Activated naive CD4-positive, alpha-beta T cell treated with anti-CD3 and anti-CD28 coated beads for 36 hours (primary cell): ENCODE measurements at regions not wholly inside any gene's neighbourhood (a gene's known extent, or its start where the extent isn't known, plus 50 kb on each side); places are given as distances from the start of the nearest gene placed in this dataset.
A peak's percentile ranks its signal among the peaks of the same experiment; 100 is the strongest.

Source experiments
- CTCF ChIA-PET: fragments of 350-600 bp; sonication (Branson Sonifier 250); formaldehyde crosslinking; loops from one replicate; lab custom pipeline; 2021; ENCODE audit warnings: antibody characterized with exemption; lab: Charles Lee
- DNase-seq: peaks from one replicate; pipeline ENCODE4 v3.0.0-alpha.2; 2020
- H3K27ac Mint-ChIP-seq: one replicate; pipeline ENCODE4 v1.8.0; 2021; ENCODE audit warnings: mild to moderate bottlenecking, mixed read lengths
- H3K27me3 Mint-ChIP-seq: one replicate; pipeline ENCODE4 v1.8.0; 2021; ENCODE audit warnings: low read depth, mixed read lengths
- H3K36me3 Mint-ChIP-seq: one replicate; pipeline ENCODE4 v1.8.0; 2021; ENCODE audit warnings: low read depth, mixed read lengths
- H3K4me1 Mint-ChIP-seq: one replicate; pipeline ENCODE4 v1.8.0; 2021; ENCODE audit warnings: low read depth, mixed read lengths
- H3K4me3 Mint-ChIP-seq: one replicate; pipeline ENCODE4 v1.8.0; 2021; ENCODE audit warnings: mild to moderate bottlenecking, moderate library complexity, mixed read lengths
- H3K9me3 Mint-ChIP-seq: one replicate; pipeline ENCODE4 v1.8.0; 2021; ENCODE audit warnings: mixed read lengths
- intact Hi-C: fragments of 100-400 bp; cut with micrococcal nuclease; formaldehyde crosslinking; loops from one replicate; pipeline ENCODE4 v1.15.1; 2023

GRCh38 chr14:38884109-38884508 lies 218.9 kb downstream of the SEC23A start:
- H3K36me3 Mint-ChIP-seq: no peaks in the 10 kb centered on the region
- DNase-seq: no peak
- intact Hi-C loops: no loop called here
- no peak overlapping the region for H3K27ac Mint-ChIP-seq
- no peak overlapping the region for H3K4me3 Mint-ChIP-seq
- no peaks in the 10 kb centered on the region for H3K9me3 Mint-ChIP-seq
- peaks cover 8% of the 10 kb centered on the region for H3K27me3 Mint-ChIP-seq
- no peaks in the 10 kb centered on the region for H3K4me1 Mint-ChIP-seq
- CTCF ChIA-PET: interaction anchor here (0.6 kb wide), 1 partner anchor 14 kb away, joined by 3 read pairs; no protein-coding TSS in a partner anchor

- H3K27me3 Mint-ChIP-seq: peaks cover 12% of the 10 kb centered on the region
- no peaks in the 10 kb centered on the region for H3K36me3 Mint-ChIP-seq
- intact Hi-C loops: no loop called here
- H3K4me1 Mint-ChIP-seq: no peaks in the 10 kb centered on the region
- no peak overlapping the region for H3K27ac Mint-ChIP-seq
- H3K4me3 Mint-ChIP-seq: no peak overlapping the region
- CTCF ChIA-PET: no interaction called here
- no peak for DNase-seq
- H3K9me3 Mint-ChIP-seq: no peaks in the 10 kb centered on the region
Observed at GRCh38 chr14:38883127-38883526, 219.9 kb downstream of the SEC23A start.

GRCh38 chr14:38882533-38882932 lies 220.5 kb downstream of the SEC23A start:
- no peaks in the 10 kb centered on the region for H3K4me1 Mint-ChIP-seq
- no peak overlapping the region for H3K4me3 Mint-ChIP-seq
- DNase-seq: no peak
- no peaks in the 10 kb centered on the region for H3K36me3 Mint-ChIP-seq
- no peaks in the 10 kb centered on the region for H3K9me3 Mint-ChIP-seq
- intact Hi-C loops: no loop called here
- peaks cover 14% of the 10 kb centered on the region for H3K27me3 Mint-ChIP-seq
- H3K27ac Mint-ChIP-seq: no peak overlapping the region
- CTCF ChIA-PET: no interaction called here

- H3K4me3 Mint-ChIP-seq: no peak overlapping the region
- DNase-seq: no peak
- no peaks in the 10 kb centered on the region for H3K9me3 Mint-ChIP-seq
- peaks cover 21% of the 10 kb centered on the region for H3K27me3 Mint-ChIP-seq
- H3K36me3 Mint-ChIP-seq: no peaks in the 10 kb centered on the region
- H3K27ac Mint-ChIP-seq: no peak overlapping the region
- intact Hi-C loops: no loop called here
- CTCF ChIA-PET: interaction anchor here (0.6 to 1.3 kb wide), 5 partner anchors 9 to 1746 kb away, joined by 3 to 4 read pairs (median 4); no protein-coding TSS in a partner anchor
- no peaks in the 10 kb centered on the region for H3K4me1 Mint-ChIP-seq
Observed at GRCh38 chr14:38880643-38881524, 222.2 kb downstream of the SEC23A start.

- CTCF ChIA-PET: no interaction called here
- Mint-ChIP-seq H3K27ac (no peak overlapping the region), H3K36me3 (no peaks in the 10 kb centered on the region), H3K27me3 (peaks cover 19% of the 10 kb centered on the region), H3K4me3 (no peak overlapping the region), H3K9me3 (no peaks in the 10 kb centered on the region), H3K4me1 (no peaks in the 10 kb centered on the region)
- intact Hi-C loops: no loop called here
- no peak for DNase-seq
Observed at GRCh38 chr14:38877744-38878388, 225.2 kb downstream of the SEC23A start.

- H3K4me1 Mint-ChIP-seq: no peaks in the 10 kb centered on the region
- no peaks in the 10 kb centered on the region for H3K36me3 Mint-ChIP-seq
- no peak for DNase-seq
- no peak overlapping the region for H3K4me3 Mint-ChIP-seq
- CTCF ChIA-PET: no interaction called here
- no peaks in the 10 kb centered on the region for H3K9me3 Mint-ChIP-seq
- no peak overlapping the region for H3K27ac Mint-ChIP-seq
- peaks cover 16% of the 10 kb centered on the region for H3K27me3 Mint-ChIP-seq
- intact Hi-C loops: no loop called here
Observed at GRCh38 chr14:38874721-38875120, 228.3 kb downstream of the SEC23A start.

DNA sequence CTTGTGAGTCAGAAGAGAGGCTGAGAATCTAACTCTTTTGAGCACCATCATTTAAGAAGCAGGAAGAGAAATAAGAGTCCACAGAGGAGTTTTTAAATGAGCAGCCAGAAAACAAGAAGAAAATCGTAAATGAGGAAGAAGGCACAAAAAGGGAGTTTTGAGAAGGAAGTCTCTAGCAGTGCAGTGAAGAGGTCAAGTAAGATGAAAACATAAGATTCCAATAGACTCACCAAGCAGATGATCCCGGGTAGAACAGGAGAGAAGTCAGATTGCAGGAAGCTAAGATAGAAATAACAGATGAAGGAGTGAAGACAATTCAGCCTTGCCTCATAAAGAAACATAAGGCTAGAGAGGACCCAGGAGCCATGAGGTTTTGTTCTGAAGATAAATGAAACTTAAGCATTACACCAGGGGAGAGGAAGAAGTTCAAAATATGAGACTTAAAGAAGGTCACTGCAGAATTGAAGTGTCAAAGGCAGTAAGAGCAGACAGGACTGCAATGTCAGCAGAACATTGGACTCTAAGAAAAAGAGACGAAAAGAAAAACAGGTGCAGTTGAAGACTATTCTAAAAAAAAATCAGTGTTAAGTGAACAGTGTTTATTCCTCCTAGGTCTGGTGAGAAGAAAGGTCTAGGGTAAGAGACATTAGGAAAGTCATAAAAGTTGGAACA lies 229.0 kb downstream of the SEC23A start:
- Mint-ChIP-seq H3K36me3 (no peaks in the 10 kb centered on the region), H3K27ac (no peak overlapping the region), H3K4me1 (no peaks in the 10 kb centered on the region), H3K4me3 (no peak overlapping the region), H3K27me3 (peaks cover 12% of the 10 kb centered on the region), H3K9me3 (no peaks in the 10 kb centered on the region)
- intact Hi-C loops: no loop called here
- no peak for DNase-seq
- CTCF ChIA-PET: no interaction called here

DNA sequence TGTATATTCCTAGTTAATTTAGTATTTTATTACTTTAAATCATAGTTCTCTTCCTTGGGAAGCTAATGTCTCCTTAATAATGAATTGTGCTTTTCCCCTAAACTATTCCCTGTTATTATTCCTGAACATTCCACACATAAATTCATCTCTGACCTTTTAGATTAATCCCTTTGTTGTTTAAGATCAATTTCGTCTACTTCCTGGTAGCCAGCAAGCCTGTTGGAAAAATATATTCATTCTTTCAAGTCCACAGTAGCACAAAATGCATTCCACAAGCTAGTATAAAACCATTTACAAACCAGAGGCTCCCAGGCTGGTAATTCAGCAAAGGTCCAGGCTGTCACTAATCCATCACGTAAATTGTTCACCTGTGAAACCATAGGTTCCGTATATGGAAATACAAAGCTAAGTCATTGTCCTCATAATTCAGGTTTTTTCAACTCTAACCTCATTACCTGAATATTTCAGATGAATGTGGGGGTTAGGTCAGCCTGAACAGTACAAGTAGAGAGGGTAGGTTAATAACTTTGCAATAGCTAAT lies 232.7 kb downstream of the SEC23A start:
- CTCF ChIA-PET: interaction anchor here (0.6 to 3.2 kb wide), 5 partner anchors 13 to 671 kb away, joined by 3 to 11 read pairs (median 5); no protein-coding TSS in a partner anchor
- no peak for DNase-seq
- no peaks in the 10 kb centered on the region for H3K4me1 Mint-ChIP-seq
- intact Hi-C loops: no loop called here
- no peak overlapping the region for H3K4me3 Mint-ChIP-seq
- no peak overlapping the region for H3K27ac Mint-ChIP-seq
- H3K9me3 Mint-ChIP-seq: no peaks in the 10 kb centered on the region
- no peaks in the 10 kb centered on the region for H3K36me3 Mint-ChIP-seq
- peaks cover under 1% of the 10 kb centered on the region for H3K27me3 Mint-ChIP-seq

DNA sequence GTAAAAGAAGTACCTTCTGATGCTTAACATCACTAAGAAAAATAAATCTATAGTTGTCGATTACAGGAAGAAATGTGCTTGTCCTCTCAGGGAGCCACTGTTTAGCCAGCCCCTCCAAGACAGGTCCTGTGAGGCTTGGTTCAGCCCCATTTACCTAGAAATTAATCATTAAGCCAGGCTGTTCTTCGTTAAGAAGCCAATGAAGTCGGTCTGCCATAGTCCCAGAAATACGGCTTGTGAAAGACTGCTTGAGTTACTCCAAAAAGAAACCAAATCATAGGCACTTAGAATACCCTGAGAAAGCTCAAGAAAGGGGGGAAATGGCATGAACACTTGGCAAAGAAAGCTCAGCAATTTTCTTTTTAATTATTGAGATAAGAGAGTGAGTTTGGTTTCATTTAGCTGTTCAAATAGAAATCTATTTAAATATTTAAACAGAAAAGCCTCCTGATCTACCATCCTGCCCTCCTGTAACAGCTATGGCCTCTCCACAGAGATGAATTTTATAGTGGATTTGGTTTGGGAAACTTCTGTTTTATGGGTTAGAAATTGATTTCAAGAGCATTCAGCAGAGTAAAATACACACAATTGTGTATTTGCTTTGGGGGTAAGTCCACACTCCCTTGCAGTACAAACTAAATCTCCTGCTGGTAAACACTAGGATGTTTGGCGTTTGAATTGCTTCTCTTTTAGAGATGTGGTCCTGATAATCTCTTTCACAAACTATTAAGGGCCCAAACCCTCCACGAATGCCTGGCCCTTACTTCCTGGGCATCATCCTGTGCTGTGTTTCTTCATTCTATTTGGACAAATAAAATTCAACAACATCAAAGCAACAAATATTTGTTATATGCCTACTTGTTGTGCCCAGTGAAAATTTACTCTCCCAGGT lies 234.4 kb downstream of the SEC23A start:
- intact Hi-C loops: loop anchor here (5.0 kb wide), 2 partner anchors 661 to 881 kb away; partner anchors contain the start of gene SSTR1
- peaks cover 2% of the 10 kb centered on the region for H3K9me3 Mint-ChIP-seq
- H3K27ac Mint-ChIP-seq: no peak overlapping the region
- no peaks in the 10 kb centered on the region for H3K4me1 Mint-ChIP-seq
- H3K27me3 Mint-ChIP-seq: peaks cover 5% of the 10 kb centered on the region
- no peak for DNase-seq
- no peaks in the 10 kb centered on the region for H3K36me3 Mint-ChIP-seq
- CTCF ChIA-PET: interaction anchor here (0.7 to 2.3 kb wide), 9 partner anchors 12 to 963 kb away, joined by 3 to 12 read pairs (median 4); no protein-coding TSS in a partner anchor
- no peak overlapping the region for H3K4me3 Mint-ChIP-seq

- Mint-ChIP-seq H3K4me3 (no peak overlapping the region), H3K4me1 (no peaks in the 10 kb centered on the region)
Observed at GRCh38 chr14:38867561-38868150, 235.4 kb downstream of the SEC23A start.

GRCh38 chr14:38866461-38866860 lies 236.6 kb downstream of the SEC23A start:
- CTCF ChIA-PET: interaction anchor here (0.6 to 2.0 kb wide), 3 partner anchors 144 to 1178 kb away, joined by 3 to 7 read pairs (median 3); no protein-coding TSS in a partner anchor
- Mint-ChIP-seq H3K27ac (no peak overlapping the region), H3K36me3 (no peaks in the 10 kb centered on the region), H3K4me1 (no peaks in the 10 kb centered on the region), H3K27me3 (peaks cover 7% of the 10 kb centered on the region), H3K4me3 (no peak overlapping the region), H3K9me3 (peaks cover 2% of the 10 kb centered on the region)
- no peak for DNase-seq
- intact Hi-C loops: loop anchor here (5.0 kb wide), 2 partner anchors 659 to 879 kb away; partner anchors contain the start of gene SSTR1

More at GRCh38 chr14:38867561-38868150, 235.4 kb downstream of the SEC23A start:
- CTCF ChIA-PET: interaction anchor here (0.6 to 2.3 kb wide), 16 partner anchors 12 to 965 kb away, joined by 3 to 12 read pairs (median 4); partner anchors contain the start of gene SSTR1
- Mint-ChIP-seq H3K9me3 (peaks cover 2% of the 10 kb centered on the region), H3K27me3 (peaks cover 5% of the 10 kb centered on the region), H3K36me3 (no peaks in the 10 kb centered on the region), H3K27ac (no peak overlapping the region)
- peak; percentile 80 for DNase-seq
- intact Hi-C loops: loop anchor here (1.0 to 5.0 kb wide), 6 partner anchors 145 to 1621 kb away; partner anchors contain the start of gene SSTR1
